ENCODE measurements at regions not wholly inside any gene's neighbourhood (a gene's known extent, or its start where the extent isn't known, plus 50 kb on each side); places are given as distances from the start of the nearest gene placed in this dataset.

GRCh38 chr19:32257326-32258073 is 87.9 kb upstream of the ZNF507 start:
- TF ChIP-seq CTCF (IDR thresholded peaks at IDR 0.05) (no peak), ZFX (IDR thresholded peaks at IDR 0.05; ENCODE audit: borderline replicate concordance) (no peak)
